Body of pancreas (tissue), 4 donors: ENCODE measurements at regions not wholly inside any gene's neighbourhood (a gene's known extent, or its start where the extent isn't known, plus 50 kb on each side); places are given as distances from the start of the nearest gene placed in this dataset.

Source experiments
- CTCF ChIP-seq, 7 experiments: fragments of 450-650 bp in 4 of 7; fragments of 200-600 bp in 3 of 7; sonication (generic) in 3 of 7; IDR thresholded peaks; one replicate each; pipeline ENCODE4 v1.5.1; 2016 to 2019; ENCODE audit warnings: antibody characterized with exemption in 7 of 7
- POLR2A ChIP-seq, 3 donors: fragments of 450-650 bp; IDR thresholded peaks; one replicate each; pipeline ENCODE4 v1.6.1; 2016; ENCODE audit warnings: antibody characterized with exemption in 3 of 3, mild to moderate bottlenecking in 2 of 3

DNA sequence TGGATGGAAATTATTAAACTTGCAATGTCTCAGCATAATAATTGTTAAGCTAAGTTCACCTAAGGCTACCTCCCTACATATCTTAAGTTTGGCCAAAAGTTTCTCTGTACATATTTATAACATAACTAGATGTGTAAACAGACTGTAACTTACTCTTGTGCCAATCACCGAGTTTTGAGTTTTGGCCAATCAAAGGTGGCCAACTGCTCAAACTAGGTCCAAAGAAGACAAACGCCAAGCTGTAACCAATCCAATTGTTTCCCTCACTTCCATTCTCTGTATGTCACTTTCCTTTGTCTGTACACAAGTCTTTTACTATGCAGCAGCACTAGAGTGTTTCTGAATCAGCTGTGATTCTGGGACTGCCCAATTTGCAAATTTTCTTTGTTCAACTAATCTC, 197.8 kb downstream of the LYPLAL1 start:
- TF ChIP-seq CTCF (IDR thresholded peaks at IDR 0.05) = no peak
- no peak for TF ChIP-seq POLR2A (IDR thresholded peaks at IDR 0.05)
